NB4 (cell line): ENCODE measurements at regions not wholly inside any gene's neighbourhood (a gene's known extent, or its start where the extent isn't known, plus 50 kb on each side); places are given as distances from the start of the nearest gene placed in this dataset.

ENCODE experiments used
- CTCF ChIP-seq: IDR thresholded peaks from one replicate; pipeline ENCODE4 v1.5.1; 2012; ENCODE audit warnings: low read depth, low read length
- POLR2A ChIP-seq: IDR thresholded peaks from 2 replicates; pipeline ENCODE4 v1.6.1; 2011; ENCODE audit warnings: mild to moderate bottlenecking; ENCODE audit not compliant: insufficient read length; ENCODE audit errors: extremely low read depth

- no peak for TF ChIP-seq POLR2A
- no peak for TF ChIP-seq CTCF
These were observed 163.4 kb upstream of the MAP1B start for GRCh38 chr5:71943874-71944273.
